HG02981 (cell line): ENCODE measurements at regions not wholly inside any gene's neighbourhood (a gene's known extent, or its start where the extent isn't known, plus 50 kb on each side); places are given as distances from the start of the nearest gene placed in this dataset.

Experiments
- ATAC-seq: cut with Tn5 transposase; IDR thresholded peaks from one replicate; pipeline ENCODE4 v1.9.1; 2021; ENCODE audit warnings: mild to moderate bottlenecking, moderate library complexity; ENCODE audit not compliant: unreplicated experiment

DNA sequence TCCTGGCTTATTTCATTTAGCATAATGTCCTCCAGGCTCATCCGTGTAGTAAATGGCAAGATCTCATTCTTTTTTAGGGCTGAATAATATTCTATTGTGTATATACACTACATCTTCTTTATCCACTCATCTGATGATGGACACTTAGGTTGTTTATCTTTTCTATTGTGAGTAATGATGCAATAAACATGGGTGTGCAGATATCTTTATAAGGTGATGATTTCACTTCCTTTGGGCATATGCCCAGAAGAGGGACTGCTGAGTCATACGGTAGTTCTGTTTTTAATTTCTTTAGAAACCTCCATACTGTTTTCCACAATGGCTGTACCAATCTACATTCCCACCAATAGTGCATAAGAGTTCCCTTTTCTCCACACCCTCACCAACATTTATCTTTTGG, 317.6 kb upstream of the CNKSR2 start:
- ATAC-seq = no peak

DNA sequence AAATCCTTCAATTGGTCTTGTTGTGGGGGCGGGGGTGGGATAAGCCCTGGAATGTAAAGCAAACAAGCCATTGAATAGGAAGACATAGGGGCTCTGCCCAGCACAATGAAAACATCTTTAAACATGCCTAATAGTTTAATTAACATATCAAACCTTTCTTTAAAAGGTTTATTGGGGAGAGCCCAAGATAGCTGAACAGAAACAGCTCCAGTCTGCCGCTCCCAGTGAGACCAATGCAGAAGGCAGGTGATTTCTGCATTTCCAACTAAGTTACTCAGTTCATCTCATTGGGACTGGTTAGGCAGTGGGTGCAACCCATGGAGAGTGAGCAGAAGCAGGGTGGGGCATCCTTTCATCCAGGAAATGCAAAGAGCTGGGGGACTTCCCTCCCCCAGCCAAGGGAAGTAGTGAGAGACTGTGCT, 327.2 kb upstream of the CNKSR2 start:
- ATAC-seq = no peak

DNA sequence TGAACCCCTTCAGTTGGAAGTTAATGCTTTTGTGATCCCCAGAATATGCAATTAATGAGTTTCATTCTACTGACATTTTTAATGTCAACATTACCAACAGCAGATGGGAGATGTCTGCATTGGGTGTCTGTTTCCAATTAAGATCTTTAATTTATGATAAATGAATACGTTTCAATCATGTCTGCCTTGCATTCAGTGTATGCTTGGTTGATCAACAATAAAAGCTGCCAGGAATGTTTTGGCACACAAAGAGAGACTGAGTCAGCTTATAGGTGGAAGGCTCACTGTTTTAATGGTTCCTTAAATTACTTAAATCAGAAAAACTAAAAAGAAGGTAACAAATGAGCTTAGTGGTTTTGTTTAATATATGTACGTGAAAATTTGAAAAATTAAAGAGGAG, 359.9 kb upstream of the CNKSR2 start:
- no peak for ATAC-seq

DNA sequence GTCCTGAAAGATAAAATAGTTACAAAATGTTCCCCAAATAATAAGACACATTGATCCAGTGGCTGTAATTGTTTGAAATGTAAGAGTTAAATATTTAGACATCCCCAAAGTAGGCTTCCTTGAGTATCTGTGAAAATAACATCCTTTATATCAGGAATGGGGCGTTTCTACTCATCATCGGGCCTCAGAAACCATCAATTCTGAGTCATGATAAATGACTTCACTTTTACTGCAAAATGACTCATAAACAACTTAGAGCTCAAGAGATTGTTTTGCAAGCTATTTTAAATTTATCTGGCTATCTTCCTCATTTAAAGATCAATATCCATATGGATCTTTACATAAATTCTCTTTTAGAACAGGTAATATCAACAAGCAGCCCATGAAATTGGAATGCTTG, 369.4 kb upstream of the CNKSR2 start:
- no peak for ATAC-seq

DNA sequence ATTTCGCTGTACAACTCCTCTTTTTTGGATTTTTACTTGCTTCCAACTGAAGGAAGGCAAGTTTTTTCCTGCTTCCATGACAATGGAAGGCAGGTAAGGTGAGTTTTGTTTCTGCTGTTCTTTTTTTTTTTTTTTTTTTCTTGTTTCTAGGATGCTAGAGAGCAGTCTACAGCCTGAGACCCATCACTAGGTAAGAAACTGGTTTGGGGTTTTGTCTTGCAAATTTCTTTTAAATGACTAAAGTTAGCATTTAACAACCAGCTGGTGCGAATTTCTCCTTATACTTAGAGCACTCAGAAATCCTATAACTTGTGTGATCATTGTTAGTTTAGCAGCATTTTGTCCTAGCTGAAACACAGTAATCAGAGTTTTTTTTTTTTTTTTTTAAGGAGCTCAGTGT, 378.4 kb upstream of the CNKSR2 start:
- no peak for ATAC-seq

DNA sequence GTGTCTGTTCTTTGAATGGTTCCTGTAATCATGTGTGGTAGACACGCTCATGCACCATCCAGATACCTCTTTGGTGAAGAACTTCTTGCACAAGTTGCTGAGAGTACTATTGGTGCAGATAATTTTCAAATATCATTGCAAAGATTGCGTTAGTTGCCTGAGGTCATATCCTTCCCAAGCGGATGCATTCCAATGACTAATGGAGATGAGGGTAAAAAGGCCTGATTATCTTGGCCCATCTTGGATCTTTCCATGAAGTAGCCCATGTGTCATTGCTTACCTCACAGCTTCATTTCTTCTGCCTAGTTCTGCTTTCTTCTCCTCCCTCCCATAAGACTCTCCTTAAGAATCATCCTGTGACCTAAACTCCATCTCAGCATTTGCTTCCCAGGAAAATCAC, 384.9 kb upstream of the CNKSR2 start:
- no peak for ATAC-seq

DNA sequence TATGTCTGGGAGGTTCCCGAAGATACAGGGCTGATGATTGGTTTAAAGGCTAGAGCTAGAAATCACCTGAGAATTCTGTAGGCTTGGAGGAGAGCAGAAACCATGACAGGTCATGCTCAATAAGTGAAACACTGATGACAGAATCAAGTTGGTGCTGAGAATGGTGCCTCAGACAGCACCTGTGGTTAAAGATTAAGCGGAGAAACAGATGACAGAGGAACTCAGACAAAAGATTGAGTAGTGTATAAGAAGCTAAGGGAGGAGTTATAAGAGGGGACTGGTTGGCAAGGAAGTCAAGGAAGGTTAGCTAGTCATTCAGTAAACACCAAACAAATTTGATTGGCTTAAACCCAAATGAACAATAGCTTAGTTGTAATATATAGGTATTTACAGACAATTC, 385.4 kb upstream of the CNKSR2 start:
- ATAC-seq = no peak

DNA sequence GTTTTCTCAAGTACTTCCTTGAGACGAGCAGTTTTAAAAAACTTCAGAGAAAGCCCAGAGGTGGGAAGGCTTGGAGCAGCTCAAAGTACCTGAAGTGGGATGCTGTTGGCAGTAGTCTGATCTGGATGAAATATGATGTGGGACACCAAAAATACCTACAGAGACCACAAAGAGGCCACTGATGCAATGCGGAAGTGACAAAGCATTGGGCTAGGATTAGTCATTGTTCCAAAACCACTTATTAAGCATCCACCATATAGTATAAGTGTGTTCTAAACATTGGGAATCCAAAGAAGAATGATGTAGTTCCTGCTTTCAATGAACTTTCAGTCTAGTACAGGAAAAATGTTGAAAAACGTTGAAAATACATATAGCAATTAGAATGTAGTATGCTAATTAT, 386.1 kb upstream of the CNKSR2 start:
- no peak for ATAC-seq

DNA sequence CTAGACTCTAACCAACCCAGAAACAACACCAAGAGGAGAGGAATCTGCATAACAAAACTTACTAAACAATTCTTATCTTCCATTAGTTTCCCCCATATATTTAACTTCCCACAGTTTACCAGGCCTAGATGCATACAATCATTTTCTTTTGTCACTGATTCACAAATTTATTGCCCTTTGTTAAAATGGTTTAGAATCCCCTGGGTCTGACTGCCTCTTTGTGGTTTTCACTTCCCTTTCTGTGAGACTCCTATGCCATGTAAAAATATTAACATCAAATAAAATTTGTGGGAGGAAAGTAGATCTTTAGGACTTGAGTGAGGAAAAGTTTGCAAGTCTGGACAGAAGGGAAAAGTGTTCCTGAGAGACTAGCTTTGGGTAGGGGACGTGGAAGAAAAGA, 393.8 kb upstream of the CNKSR2 start:
- no peak for ATAC-seq

DNA sequence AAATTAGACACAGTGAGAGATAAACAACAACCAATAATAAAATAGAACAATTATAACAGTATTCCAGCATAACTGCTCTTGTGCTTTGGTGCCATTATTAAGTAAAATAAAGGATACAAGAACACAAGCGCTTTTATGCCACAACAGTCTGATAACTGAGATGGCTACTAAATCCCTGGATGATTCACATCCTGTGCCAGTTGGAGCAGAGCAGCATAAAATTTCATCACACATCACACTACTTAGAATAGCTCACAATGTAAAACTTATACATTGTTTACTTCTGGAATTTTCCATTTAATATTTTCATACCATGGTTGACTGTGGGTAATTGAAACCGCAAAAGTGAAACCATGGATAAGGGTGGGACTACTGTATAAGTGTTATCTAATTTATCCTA, 399.9 kb upstream of the CNKSR2 start:
- ATAC-seq = no peak

DNA sequence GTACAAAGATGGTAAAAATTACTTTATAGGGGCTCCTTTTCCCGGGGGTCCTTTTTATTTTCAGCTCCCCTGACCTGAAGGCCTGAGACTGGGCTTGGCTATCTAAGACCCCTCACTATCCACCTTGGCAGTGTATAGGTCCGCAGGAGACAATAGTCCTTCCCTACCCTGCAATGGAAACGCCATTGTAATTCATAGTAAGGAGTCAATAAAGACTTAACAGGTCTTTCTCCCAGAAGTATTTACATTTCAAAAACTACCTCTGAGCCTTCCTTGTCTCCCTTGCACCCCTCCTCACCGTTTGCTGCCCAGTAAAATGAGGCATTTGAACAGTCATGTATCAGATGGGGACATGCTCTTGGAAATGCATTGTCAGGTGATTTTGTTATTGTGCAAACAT, 401.2 kb upstream of the CNKSR2 start:
- ATAC-seq = no peak

DNA sequence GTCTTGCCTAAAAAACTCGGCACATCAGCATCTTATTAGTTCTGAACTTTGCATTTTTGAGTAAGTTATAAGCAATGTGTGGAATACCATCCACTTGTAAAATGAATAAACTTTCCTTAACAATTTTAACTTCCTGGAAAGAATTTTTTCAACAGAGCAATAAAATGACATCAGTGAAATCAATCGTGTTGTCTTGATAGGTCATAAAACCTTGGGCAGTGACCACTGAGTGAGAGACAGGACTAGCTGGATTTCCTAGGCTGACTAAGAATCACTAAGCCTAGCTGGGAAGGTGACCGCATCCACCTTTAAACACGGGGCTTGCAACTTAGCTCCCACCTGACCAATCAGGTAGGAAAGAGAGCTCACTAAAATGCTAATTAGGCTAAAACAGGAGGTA, 403.0 kb upstream of the CNKSR2 start:
- ATAC-seq = no peak

DNA sequence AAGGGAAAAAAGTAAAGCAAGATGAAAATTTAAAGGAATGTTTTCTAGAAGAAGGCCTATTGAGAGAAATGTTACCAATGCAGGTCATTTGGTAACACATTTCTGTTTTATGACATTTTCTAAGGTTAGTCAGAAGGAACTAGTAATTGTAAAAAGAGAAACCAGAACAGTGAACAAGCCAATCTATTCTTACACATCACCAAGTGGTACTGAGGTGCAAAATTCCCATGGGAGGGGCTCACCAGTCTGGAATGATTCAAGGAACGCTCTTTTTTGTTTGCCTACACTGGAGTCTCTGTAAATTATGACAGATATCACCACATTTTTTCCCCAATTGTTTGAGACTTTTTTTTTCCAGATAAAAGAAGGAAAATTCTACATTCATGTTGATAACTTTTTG, 404.7 kb upstream of the CNKSR2 start:
- ATAC-seq = no peak

DNA sequence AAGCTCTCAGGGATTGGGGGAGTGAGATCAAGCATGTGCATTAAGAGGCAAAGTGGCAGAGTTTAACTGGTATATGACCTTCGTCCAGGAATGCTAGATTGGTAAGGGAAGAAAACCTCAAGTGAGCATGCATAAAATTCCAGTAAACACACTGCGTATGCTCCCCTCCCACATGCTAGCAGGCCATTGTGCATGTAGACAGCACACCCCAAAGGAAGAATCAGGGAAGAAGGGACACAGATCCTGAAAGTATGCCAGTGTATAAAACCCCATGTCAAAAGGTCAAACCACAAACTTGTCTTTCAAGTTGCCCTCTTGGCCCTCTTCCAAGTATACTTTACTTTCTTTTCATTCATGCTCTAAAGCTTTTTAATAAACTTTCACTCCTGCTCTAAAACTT, 405.2 kb upstream of the CNKSR2 start:
- no peak for ATAC-seq

DNA sequence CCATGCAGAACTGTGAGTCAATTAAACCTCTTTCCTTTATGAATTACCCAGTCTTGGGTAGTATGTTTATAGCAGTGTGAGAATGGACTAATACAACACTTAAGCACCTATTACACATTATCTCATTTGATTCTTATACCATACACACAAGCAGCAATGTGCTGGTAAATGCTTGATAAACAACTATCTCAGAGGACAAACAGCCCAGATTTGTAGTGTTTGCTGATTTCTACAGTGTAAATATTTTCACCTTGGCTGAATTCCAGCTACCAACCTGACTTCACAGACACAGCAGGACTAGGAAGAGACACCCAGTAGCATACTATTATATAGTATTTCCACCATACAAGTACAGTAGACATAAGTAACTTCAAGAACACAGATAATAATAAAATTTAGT, 406.5 kb upstream of the CNKSR2 start:
- no peak for ATAC-seq

DNA sequence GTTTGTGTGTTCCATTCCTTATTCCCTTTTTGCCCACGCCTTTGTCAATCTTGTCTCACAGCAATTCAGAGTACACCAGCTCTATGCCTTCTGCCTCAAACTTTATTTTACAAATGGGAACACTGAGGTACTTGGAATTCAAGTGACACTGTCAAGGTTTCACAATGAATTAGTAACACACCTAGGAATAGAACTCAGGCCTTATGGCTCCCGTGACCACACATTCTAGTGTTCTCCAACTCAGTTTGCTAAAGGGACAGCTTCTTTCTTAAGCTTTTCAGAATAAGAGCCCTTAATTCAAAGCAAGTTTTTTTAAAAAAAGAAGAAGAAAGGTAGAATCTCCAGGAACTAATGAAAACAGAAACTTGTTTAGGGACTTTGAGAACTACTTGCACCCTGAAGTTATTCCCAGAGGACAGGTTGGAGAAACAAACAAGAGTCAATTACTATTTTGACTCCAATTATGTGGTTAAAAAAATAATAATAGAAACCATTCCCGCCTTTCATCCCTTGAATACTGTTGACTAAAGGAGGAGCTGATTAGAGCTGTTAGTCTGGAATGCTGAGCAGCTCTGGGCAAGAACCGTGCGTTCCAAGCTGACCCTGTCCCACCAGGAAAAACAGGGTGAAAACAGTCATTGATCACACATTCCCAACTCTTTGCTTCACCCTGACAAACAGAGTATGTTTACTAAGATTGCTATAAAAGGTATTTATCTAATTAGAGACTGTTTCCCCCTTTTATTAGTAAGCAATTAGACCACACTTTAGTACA, 408.8 kb upstream of the CNKSR2 start:
- ATAC-seq = no peak

DNA sequence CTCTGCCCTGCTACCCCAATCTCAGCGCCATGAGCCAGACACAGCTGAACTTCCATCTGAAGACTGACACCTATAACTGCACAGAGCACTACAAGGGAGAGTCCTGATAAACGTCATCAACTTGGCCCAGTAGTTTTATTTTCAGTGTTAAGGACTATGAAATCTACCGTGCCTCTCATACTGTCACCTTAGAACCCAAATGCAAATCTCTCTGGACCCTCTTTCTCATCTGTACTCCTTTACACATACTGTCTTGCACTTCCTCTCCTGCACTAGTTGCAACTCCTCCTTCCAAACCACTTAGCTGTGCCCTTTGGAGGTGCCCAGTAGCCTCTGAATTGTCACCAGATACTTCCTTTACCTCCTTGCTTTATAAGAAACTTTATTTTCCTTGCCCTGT, 420.2 kb upstream of the CNKSR2 start:
- no peak for ATAC-seq

DNA sequence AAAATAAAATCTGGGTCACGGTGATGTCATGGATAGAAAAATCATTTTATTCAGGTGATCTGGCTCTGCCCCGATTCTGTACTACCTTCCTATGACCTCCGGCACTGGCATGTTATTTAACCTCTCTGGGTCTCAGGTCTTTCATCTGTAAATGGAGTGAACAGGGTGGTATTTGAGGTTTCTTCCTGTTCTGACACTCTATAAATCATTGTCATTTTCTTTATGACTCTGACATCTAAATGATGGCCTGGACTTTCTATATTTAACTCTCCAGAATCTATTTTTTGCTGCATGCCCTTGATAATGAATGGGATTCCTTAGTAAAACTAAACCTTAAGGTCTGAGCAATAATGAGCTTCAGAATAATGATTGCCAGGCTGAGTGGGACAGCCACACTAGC, 422.0 kb upstream of the CNKSR2 start:
- ATAC-seq = no peak

DNA sequence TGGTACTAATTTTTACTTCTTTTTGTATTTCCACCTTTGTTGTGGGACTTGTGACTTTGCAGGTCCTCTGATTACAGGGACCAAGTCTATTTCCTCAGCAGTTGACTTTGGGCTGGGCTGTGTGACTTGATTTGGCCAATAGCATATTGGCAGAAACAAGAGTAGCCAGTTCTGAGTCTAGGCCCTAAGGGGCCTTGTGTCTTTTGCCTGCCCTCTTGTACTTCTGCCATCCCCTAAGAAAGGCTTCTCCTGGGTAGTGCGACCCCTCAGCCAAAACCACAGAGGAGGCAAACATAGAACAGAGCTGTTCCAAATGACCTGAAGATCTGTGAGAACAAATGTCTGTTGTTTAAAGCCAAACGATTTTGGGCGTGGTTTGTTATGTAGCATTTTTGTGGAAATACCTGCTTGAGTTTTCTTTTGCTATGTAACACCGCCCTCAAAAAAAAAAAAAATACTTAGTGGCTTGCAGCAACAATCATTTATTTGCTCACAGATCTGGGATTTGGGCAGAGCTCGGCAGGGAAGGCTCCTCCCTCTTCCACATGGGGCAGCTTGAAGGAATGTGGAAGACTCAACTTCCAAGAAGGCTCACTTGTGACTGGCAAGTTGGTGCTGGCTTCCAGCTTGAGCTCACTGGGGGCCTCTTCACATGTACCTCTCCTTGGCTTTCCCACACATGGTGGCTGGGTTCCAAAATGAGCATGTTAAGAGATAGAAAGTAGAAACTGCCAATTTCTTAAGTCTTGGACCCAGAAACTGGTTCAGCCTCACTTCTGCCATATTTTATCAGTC, 423.0 kb upstream of the CNKSR2 start:
- no peak for ATAC-seq

DNA sequence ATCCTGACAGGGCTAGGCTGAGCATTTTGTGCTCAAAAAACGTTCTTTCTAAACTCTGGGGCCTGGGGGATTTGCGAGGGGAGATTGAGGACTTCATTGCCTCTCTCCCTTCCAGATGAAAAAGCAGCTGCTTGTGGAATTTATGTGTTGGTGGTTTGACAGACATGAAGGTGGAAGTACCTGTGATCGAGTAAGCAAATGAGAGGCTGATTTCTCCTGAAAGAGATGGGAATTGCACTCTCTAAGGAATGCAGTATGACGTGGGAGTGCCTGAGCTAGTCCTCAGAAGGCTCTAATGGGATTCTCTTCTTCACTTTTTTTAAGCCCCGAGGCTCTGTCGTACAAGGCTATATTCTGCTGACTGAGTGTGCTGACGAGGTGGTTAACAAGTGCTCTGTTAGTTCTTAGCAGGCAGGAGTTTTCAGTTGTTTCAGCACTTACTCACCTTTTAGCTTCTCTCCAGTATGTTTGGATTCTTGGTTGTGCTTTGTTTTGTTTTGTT, 426.8 kb upstream of the CNKSR2 start:
- ATAC-seq = no peak

DNA sequence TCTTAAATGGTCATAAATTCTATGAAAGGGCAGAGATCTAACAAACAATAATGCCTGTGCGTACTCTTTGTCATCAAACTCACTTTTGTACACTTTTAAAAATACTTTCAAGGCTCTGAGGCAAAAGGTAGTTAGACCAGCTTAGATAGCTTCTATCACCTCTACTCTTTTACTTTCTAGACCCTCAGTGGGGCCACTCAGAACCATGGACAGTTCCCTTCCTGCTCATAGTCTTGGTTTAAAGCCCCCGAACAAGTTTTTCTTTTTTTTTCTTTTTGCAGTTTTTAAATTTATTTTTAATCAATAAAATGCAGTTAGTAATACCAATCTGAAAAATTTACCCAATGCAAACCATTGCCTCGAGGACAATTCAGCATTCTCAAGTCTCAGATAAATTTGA, 460.5 kb upstream of the CNKSR2 start:
- ATAC-seq = no peak

DNA sequence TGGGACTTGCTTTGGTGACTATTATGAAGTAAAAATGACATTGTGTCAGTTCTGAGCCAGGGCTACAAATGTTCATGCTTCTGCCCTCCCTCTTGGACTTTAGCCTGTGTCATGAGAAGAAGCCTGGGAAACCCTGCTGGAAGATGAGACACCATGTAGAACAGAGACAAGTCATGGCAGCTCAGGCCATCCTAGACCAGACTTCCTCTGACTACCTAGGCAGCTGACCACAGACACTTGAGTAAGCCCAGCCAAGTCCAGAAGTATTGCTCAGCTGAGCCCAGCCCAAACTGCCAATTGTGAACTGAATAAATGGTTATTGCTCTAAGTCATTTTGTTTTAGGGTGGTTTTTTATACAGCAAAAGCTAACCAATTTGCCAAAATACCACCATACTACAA, 467.6 kb upstream of the CNKSR2 start:
- ATAC-seq = no peak
